HG03571 (cell line): ENCODE measurements at regions not wholly inside any gene's neighbourhood (a gene's known extent, or its start where the extent isn't known, plus 50 kb on each side); places are given as distances from the start of the nearest gene placed in this dataset.

ENCODE experiments used
- ATAC-seq: cut with Tn5 transposase; IDR thresholded peaks from one replicate; pipeline ENCODE4 v1.9.1; 2021; ENCODE audit not compliant: unreplicated experiment

DNA sequence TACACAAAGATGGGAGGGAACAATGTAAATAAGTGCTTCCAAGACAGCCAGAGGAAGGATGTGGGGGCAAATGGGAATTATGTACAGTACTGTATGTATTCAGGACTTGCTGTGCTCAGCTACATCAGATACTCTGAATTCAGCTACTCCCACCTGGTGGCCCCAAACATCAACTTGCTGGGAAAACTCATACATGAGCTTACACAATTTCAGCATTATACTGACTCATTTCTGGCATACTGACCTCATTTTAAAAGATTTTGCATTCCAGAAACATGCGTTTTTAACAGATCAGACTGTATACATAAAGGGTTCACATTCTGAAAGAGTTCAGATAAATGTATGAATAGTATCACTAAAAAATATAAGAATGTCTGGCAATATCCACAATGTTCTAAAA is 59.7 kb downstream of the GPX5 start:
- no peak for ATAC-seq

DNA sequence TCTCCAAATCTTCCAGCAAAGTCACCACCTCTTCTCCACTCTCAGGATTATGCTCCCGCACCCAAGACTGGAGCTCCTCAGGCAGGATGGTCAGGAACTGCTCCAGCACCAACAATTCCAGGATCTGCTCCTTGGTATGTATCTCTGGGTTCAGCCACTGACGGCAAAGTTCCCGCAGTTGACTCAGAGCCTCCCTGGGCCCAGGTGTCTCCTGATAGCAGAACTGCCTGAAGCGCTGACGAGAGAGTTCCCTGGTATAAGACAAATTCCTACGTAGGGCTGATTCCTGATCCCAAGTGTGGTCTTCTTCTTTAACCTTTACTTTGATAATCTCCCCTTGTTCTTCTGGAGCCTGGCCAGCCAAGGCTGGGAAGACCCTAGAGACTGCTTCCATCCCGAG is 60.6 kb downstream of the GPX5 start:
- no peak for ATAC-seq

DNA sequence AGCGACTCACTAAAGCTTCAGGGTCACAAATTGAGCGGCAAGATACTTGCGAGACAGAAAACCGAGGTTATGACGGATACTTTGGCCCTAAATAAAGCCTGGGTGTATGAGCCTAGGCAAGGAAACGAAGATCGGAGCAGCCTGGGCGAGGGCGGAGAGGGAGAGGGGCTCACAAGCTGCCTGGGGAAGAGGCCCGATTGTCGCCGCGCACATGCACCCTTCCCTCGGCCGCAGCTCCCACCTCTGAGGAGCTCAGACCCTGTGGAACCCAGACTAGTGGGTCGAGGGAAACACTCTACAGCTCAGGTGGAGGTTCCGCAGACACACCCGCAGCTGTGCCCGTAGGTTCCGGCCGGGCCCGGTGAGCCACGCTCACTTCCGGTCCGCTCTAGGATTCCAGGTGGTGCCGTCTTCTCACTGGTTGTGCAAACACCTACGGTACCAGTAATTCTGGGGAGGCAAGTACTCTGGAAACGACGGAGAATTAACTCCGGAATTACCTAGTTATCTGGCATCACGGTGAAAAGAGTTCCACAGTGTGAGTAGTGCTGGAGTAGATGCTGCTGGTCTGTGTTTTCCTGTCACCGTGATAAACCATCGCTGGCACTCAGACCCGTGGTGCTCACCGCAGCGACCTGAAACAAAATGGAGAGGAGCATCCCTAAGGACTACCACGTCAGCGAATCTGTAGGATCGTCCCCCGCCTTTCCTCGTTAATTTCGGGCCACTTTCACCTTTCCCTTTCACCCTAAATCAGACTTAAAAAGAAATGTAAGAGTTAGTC is 61.5 kb downstream of the GPX5 start:
- ATAC-seq, result peak; percentile 78

DNA sequence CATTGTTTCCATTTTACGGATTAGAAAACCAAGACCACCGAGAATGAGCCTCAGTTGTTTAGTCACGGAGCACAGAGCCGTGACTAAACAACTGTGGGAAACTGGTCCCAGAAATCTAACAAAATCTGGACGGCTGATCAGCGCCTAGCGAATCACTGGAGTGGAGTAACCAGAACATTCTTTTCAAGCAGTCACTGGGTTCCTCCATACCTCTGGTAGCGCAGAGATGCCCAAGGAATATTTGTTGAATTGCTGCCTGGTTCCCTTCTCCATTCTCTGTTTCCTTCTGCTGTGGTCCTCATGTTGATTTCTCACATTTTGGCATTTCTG is 62.0 kb downstream of the GPX5 start:
- ATAC-seq, result no peak

DNA sequence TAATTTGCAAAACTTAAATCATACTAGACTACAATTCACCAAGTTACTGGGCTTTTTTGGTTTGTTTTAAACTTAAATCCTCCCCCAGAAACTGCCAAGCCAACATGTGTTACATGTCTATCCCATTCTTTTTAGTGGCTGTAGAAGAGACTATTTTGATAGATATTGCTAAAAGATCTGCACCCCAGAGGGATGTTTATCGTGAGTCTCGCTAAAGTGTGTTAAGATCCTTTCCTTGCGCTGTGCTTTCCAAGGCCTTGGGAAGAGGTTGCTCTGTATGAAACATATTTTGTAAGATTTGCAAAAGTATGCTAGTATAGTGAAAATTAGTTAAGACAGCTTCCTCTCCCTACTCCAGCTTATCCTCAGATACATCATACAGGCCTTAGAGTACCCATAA is 63.0 kb downstream of the GPX5 start:
- no peak for ATAC-seq

DNA sequence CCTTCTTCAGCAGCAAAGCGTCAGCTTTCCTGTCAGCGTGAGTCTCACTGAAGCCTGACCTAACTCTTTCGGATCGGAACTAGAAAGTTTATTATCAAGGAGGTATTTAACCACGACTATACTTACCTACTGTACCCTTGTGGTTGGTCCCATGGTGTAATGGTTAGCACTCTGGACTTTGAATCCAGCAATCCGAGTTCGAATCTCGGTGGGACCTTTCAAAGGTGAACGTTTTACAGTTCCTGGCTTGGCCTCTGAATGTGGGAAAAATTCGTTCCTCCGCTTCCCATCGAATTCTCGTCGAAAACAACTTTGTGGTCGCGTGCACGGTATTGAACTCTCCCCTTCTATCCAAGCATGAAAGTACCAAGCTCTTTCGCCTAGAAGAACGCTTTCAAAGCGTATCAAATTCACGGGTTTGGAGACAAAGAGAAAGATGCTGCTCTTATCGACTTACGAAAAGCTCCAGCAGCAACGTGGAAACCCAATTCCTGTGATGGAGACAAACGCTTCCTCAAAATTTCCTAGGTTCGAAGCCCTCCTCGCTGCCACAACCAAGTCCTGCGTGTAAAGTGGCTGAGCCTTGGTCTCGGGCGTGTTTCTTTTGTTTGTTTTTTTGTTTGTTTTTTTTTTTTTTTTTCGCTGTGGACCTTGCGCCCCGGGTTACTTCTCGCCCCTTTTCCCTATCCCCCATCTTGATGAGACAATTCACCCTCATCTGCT is 63.7 kb downstream of the GPX5 start:
- no peak for ATAC-seq

DNA sequence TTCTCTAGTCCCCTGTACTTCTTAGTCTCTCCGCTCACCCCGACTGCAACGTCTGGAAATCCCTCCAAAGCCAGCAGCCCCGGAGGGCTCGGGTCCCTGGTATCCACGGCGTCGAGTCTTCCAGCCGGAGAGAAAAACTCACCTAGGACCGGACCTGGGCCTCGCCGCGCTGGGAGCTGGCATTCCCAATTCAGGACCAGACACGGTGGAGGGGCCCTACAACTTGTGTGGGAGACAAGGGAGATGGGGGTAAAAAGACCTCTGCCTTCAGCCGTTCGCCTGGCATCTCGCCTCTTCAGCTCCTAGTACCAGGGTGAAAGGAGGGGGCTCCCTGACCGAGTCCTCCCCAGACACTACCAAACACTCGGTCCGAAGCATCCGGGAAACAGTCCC is 64.3 kb downstream of the GPX5 start:
- no peak for ATAC-seq

DNA sequence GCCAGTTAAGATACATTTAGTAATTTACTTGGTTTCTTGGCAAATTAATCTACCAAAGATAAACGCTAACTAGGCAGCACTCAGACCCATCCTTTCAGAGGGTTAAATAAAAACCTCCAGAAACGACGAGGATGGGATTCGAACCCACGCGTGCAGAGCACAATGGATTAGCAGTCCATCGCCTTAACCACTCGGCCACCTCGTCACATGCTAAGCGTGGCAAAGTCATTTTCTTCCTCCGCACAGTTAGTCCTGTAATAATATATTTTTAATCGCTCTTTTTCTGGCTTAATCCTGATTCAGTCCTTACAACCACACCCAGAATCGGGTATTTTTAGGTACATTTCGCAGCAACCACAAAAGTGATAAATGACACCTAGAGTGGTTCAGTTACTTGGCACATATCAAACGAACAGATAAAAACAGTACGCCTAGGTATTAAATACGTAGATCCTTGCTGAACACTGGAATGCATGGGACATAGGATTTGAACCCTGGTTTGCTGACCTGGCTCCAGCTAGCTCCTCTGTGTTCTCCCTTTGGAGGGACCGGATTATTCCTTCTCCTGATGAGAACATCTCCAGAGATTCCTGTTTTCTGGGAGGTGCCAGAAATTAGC is 71.6 kb downstream of the GPX5 start:
- no peak for ATAC-seq

DNA sequence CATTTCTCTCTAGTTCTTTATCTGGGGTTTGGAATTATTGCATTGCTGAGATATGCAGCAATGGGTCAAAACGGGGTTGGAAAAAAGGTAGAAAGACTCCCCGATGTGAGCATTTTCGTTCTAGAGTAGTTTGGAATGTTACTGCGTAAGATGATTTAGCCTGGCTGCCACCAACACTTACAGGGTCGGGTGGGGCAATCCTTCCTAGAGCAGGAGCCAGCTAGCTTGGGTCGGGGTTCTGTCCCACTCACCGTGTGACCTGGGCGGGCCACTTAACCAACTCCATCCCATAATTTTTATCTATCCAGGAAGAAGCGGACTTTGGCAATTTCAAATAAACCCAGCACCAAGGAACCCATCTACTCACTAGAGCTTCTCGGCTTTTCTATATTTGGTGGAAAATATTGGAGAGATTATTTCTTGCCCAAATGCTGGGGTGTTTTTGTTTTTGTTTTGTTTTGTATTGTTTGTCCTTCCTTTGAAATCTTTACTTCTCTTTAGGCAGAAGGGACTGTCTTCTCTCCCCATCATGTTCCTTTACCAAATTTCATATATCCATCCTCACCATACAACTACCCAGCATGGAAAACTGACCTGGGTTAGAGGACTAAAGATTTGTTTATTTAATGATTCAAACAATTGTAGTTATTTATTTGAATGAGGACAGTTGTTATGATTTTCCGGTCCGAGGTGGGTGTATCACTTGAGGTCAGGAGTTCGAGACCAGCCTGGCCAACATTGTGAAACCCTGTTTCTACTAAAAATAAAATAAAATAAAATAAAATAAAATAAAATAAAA is 72.4 kb downstream of the GPX5 start:
- no peak for ATAC-seq

DNA sequence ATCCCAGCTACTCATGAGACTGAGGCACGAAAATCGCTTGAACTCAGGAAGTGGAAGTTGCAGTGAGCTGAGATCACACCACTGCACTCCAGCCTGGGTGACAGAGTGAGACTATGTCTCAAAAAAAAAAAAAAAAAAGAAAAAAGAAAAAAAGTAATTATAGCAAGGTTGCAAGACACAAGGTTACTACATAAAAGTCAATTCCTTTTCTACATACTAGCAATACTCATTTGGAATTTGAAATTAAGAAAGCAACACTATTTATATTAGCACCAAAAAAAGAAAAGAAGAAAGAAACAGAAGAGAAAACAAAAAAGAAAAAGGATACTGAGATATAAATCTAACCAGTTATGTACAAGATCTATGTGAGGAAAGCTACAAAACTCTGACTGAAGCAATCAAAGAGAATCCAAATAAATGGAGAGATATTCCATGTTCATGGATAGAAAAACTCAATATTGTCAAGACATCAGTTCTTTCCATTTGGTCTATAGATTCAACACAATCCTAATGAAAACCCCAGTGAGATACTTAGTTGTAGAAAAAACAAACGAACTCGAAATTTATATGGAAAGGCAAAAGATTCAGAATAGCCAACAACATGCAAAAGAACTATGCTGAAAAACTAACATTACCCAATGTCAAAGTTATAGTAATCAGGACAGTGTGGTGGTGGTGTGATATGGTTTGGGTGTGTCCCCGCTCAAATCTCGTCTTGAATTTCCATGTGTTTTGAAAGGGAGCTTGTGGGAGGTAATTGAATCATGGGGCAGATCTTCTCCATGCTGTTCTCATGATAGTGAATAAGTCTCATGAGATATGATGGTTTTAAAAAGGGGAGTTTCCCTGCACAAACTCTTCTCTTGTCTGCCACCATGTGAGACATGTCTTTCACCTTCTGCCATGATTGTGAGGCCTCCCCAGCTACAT is 73.3 kb downstream of the GPX5 start:
- ATAC-seq, result no peak

DNA sequence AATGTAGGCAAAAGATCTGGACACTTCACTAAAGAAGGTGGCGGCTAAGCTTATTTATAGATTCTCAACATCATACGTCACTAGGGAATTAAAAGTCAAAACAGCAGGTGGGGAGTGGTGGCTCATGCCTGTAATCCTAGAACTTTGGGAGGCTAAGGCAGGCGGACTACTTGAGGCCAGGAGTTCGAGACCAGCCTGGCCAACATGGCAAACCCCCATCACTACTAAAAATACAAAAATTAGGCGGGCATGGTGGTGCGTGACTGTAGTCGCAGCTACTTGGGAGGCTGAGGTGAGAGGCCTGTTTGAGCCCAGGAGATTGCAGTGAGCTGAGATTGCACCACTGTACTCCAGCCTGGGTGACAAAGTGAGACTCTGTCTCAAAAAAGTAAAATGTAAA is 74.6 kb downstream of the GPX5 start:
- no peak for ATAC-seq

DNA sequence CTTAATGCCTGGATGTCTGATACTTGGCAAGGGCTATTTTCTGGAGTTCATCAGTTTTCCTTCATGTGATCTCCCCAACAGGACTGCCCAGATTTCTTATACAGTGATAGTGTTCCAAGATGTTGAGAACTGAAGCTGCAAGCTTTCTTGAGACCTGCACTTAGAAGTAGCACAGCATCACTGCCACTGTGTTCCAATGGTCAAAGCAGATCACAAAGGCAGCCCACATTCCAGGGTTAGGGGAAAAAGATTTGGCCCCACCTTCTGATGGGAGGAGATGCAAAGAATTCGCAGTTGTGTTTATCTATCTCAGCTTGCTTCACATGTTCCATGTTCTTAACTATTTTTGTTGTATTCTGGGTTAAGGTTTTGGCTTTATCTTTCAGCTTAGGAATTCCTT is 78.2 kb downstream of the GPX5 start:
- ATAC-seq, result no peak

DNA sequence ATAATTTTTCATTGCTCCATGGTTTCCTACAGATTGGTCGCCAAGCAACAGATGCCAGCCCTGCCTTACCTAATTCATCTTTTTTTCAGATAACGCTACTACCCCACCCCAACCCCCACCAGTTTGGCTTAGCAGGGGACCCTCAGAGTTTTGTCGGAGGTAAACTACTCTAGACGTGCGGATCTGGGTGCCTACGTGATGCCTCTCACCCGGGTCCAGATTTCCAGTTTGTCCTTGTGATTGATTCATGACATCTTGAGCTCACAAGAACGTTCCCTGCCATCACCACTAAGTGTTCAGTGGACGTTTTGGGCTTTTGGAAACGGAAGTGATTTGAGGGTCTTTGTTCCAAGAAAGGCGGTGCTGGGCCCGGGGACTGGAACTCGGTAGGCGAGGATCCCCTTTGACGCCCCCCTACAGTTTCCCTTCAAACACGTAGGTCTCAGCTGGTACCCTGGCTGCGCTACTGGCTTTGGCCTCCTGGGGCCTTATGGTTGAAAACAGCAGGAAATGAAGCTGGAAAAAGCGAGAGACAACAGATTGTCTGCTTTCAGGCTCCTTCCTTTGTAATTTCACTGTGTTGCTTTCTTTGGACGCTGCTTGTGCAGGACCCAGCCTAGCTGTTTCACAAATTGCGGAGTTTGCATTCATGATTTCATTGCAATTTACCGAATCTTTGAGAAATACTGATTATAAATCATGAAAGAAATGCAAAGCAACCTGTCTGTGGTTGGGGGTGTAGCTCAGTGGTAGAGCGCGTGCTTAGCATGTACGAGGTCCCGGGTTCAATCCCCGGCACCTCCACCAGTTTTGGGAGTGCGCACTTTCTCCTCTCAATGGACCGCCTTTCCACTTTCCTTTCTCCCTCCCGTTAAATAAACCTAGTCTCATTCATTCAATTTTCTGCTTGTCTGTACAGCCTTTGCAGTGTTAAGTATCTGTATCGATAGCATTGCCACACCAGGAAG is 81.0 kb downstream of the GPX5 start:
- no peak for ATAC-seq

DNA sequence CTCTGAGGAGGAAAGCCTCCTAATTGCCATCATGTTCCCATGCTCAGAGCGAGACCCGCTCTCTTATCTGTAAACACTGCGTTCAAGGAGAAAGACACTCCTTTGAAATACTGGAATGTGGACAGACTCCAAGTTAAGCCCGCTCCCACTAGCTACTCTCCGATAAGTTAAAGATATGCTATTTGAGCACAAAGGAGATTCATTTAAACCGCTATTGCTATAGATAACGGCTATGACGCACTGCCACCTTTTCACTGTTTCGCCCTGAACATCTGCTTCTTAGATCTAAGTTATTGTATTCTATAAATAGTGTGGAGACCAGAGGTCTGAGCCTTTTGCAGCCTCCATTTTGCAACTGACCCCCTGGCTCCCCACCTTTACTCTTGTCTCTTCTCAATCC is 82.3 kb downstream of the GPX5 start:
- no peak for ATAC-seq

DNA sequence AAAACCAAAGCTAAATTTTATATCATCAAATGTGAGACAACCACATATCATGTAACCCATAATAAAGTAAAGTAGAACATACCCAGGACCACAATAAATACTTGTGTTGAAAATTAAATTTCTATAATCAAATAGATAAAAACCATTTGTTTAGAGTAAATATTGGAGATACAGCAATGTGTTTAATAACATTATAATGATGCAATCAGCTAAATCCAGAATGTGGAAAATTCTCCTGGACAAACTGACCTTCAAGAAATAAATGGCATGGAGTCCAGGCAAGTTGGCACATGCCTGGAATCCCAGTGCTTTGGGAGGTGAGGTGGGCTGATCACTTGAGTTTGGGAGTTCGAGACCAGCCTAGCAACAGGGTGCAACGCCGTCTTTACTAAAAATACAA is 84.0 kb downstream of the GPX5 start:
- ATAC-seq, result no peak

DNA sequence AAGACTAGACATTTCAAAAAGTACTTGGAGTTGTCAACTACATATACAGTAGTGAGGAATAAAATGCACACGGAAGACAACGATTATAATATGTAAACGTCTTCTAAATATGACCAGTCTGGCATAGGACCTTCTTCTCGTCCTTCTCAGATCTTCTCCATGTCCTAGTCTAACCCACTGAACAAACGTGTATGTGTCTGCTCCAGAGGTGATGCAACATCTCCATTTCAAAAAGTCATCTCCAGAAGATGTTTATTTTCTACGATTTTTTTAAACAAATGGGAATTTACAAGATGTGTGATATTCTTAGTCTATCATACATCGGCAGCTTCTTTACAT is 89.9 kb downstream of the GPX5 start:
- no peak for ATAC-seq

DNA sequence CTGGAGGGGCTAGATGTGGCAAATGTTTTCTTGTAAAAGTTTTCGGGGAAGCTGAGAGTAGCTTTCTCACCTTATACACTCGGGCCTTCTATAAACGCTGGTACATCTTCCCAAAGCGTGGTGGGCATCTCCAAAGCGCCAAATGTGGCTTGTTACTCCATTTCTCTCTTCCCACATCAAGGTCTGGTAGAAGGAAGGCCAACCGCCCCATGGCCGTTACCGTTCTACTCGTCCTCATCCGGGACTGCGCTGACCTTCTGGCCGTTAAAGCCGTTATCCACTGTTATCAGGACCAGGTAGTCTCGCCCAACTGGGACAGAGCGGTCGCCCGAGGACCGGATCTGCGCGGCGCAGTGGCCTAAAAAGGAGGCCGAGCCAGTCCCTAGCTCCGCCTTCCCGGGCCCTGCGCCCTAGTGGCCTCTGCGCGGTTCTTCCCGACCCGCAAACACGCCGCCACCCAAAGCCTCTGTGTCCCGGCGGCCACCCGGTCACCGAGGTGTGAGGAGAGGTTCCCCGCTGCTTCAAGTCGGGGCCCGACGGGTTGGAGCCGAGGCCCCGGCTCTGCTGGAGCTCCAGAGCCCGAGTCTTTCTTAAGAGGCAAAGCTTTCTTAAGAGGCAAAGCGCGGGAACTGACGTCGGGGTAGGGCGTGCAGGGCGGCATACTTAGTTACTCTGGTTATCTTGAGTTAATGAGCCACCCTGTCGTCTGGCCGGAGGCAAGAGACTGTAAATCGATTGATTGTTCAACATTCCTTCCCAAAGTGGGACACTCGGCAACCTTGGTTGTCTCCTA is 90.5 kb downstream of the GPX5 start:
- ATAC-seq, result no peak

DNA sequence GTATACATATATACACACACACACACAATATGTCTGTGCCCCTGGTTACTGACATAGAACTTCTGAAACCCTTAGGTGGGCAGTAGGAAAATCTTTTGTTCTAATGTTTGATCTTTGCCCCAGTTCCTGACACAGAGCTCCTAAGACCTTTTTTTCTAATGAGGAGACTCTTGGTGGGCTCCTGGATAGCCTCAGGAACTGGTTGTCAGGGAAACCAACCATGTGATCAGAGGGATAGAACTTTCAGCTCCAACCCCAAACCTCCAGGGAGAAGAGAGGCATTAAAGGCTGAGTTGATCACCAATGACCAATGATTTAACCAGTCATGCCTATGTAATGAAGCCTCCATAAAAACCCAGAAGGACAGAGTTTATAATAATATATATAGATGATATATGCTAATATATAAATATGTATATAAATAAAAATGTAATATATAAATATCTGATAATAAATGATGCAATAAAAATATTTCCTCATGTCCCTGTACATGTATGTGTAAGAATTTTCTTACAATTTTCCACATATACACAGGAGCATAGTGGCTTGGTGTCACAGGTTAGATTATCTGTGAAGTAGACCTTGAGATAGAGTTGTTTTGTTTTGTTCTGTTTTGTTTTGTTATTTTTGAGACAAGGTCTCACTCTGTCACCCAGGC is 93.3 kb downstream of the GPX5 start:
- ATAC-seq, result no peak
